Motor neuron (in vitro differentiated cells): ENCODE measurements at regions not wholly inside any gene's neighbourhood (a gene's known extent, or its start where the extent isn't known, plus 50 kb on each side); places are given as distances from the start of the nearest gene placed in this dataset.

Experiments
- ATAC-seq, 8 experiments: fragments of 200-7000 bp; cut with Tn5 transposase; replicated peaks in 6 of 8; 2 replicates each; pipeline ENCODE4 v1.8.0; 2021; ENCODE audit warnings: mild to moderate bottlenecking in 8 of 8, moderate library complexity in 8 of 8
- H3K27ac ChIP-seq, 2 donors: fragments of 250-450 bp; sonication (Bioruptor Pico); 2 replicates each; pipeline ENCODE4 v1.9.0; 2021; ENCODE audit warnings: antibody characterized with exemption in 2 of 2, mild to moderate bottlenecking in 2 of 2, moderate library complexity in 1 of 2
- H3K4me1 ChIP-seq, 2 donors: fragments of 250-450 bp; sonication (Bioruptor Pico); replicated peaks in 1 of 2; 2 replicates each; pipeline ENCODE4 v1.6.1; 2021; ENCODE audit warnings: antibody characterized with exemption in 2 of 2, mild to moderate bottlenecking in 2 of 2, moderate library complexity in 1 of 2
- H3K4me3 ChIP-seq, 5 donors: fragments of 250-450 bp; sonication (Bioruptor Pico); 2 replicates each; pipeline ENCODE4 v1.9.0; 2021; ENCODE audit warnings: antibody characterized with exemption in 5 of 5, mild to moderate bottlenecking in 5 of 5, moderate library complexity in 4 of 5
- WGBS, 10 experiments: fragments of 450-650 bp; shearing (Covaris generic); methylation state at CpG; one replicate each; pipeline ENCODE4 v1.0.0; 2022; 5-methylcytosine and 5-hydroxymethylcytosine counted together
- in situ Hi-C, 9 experiments: fragments of 400-800 bp; cut with MboI; loops; one replicate each; pipeline ENCODE4 v1.15.0; 2021; ENCODE audit warnings: low sequenced_read_pairs in 9 of 9, low pct_unique_long_range_greater_than_20kb in 2 of 9; ENCODE audit not compliant: unreplicated experiment in 9 of 9

GRCh38 chr2:191544461-191545062, 133.4 kb upstream of the NABP1 start:
- no peak for ATAC-seq

DNA sequence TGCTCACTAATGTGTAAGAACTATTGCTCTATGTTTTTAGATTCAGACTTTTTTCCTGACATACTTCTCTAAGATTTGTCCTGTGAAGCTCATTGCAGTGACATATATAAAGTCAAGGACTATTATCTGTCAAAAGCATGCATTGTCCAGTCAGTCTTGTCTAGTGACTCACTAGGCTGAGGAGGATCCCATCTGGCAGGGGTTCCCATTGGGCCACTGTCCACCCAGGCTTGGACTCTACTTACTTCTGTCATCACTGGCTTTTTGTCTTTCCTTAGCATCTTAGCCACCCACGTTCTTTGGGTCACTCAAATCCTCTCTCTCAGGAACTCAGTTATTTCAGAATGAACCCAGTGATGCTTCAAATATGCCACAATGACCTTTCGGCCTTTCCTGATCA, 132.6 kb upstream of the NABP1 start:
- WGBS, 10 experiments, result 71 to 100% (median 100%) methylated on average over 1 to 2 of the region's 2 CpGs; no CpG with 5 or more reads in 3 of the 10 experiments
- no peak overlapping the region for H3K27ac ChIP-seq
- peak in 2 of 8 experiments; percentile 56 to 70 for ATAC-seq
- H3K4me3 ChIP-seq, result no peak overlapping the region
- no peaks in the 10 kb centered on the region for H3K4me1 ChIP-seq
- in situ Hi-C loops, result no loop called here

More at GRCh38 chr2:191544461-191545062, 133.4 kb upstream of the NABP1 start:
- H3K4me3 ChIP-seq, result no peak overlapping the region
- peaks cover 0 to 6% of the 10 kb centered on the region in 2 donors for H3K4me1 ChIP-seq
- in situ Hi-C loops, result no loop called here
- no peak overlapping the region for H3K27ac ChIP-seq

GRCh38 chr2:191552066-191552465, 125.9 kb upstream of the NABP1 start:
- H3K4me1 ChIP-seq, result no peaks in the 10 kb centered on the region
- H3K4me3 ChIP-seq, result no peak overlapping the region
- ATAC-seq, result no peak
- no peak overlapping the region for H3K27ac ChIP-seq
- WGBS, 10 experiments, result 21 to 100% (median 91%) methylated on average over 4 to 6 of the region's 6 CpGs
- in situ Hi-C loops, result loop anchor here in 7 of 9 experiments (25.0 kb wide), 5 partner anchors 135 to 735 kb away; partner anchors contain the start of gene NABP1 (in 1 of the 7)

DNA sequence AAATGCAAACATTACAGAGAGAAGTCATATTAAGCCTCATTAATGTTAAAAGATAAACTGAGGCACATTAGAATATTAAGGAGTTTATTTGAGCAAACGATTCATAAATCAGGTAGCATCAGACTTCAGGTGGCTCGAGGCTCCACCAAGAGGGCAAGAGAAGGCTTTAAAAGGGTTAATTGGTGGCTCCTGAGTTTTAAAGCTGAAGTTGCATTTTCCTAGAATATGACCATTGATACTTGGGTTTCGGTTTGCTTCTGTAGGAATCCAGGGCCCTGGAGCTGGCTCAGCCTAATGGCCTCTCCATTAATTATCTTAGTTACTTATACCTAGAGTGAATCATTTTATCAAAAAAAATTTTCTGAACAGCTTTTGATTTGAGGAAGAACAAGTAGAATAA, 123.7 kb upstream of the NABP1 start:
- Histone ChIP-seq H3K4me3 (no peak overlapping the region), H3K27ac (no peak overlapping the region)
- 54 to 100% (median 84%) methylated on average over 1 to 3 of the region's 3 CpGs for WGBS, 10 experiments

GRCh38 chr2:191555092-191555742, 122.7 kb upstream of the NABP1 start:
- 0 to 29% (median 5%) methylated on average over 2 to 9 of the region's 10 CpGs for WGBS, 10 experiments
- H3K4me3 ChIP-seq, result no peak overlapping the region
- H3K4me1 ChIP-seq, result no peaks in the 10 kb centered on the region
- in situ Hi-C loops, result loop anchor here in 7 of 9 experiments (25.0 kb wide), 5 partner anchors 132 to 732 kb away; partner anchors contain the start of gene NABP1 (in 1 of the 7)
- H3K27ac ChIP-seq, result no peak overlapping the region
- ATAC-seq, result peak; percentile 83 to 99 (median 90)

More for the DNA sequence above, 123.7 kb upstream of the NABP1 start:
- no peak for ATAC-seq
- no peaks in the 10 kb centered on the region for H3K4me1 ChIP-seq
- in situ Hi-C loops, result loop anchor here in 7 of 9 experiments (25.0 kb wide), 5 partner anchors 133 to 733 kb away; partner anchors contain the start of gene NABP1 (in 1 of the 7)

DNA sequence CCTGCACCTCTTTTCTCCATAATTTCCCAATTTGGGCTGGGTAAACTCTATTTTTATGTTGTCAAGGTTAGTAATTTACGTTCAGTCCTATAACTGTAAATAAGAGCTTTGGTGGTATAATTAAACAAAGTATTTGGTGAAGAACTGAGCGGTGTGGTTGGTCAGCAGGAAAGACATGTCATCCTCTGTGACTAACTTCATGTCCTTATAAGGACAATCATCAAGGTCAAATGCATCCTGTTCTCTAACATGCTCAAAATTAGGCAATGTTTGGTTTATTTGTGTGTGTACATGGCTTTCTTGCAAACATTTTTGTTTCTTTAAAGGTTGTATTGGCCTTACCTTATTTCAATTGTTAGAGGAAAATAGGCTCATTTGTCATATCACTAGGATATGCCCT, 121.5 kb upstream of the NABP1 start:
- in situ Hi-C loops, result loop anchor here in 7 of 9 experiments (25.0 kb wide), 5 partner anchors 131 to 731 kb away; partner anchors contain the start of gene NABP1 (in 1 of the 7)
- 78 to 100% (median 94%) methylated on average over 1 to 2 of the region's 2 CpGs; no CpG with 5 or more reads in 1 of the 10 experiments for WGBS, 10 experiments
- Histone ChIP-seq H3K27ac (no peak overlapping the region), H3K4me3 (no peak overlapping the region), H3K4me1 (no peaks in the 10 kb centered on the region)
- no peak for ATAC-seq

DNA sequence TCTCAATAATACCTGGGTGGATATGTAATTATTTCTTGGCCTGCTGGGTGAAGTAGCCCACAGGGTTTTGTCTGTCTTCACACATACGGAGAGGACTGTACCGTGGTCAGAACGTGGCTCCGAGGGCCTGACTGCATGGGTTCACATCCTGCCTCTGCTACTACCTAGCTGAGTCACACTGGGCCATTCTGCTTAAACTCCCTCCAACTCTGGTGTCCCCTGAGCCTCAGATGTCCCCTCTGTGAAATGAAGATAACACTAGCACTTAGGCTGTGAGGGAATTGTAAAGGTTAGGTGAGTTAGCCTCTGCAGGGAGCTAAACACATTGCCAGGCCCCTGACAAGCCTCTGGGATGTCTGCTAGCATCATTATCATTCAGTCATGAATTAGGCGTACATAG, 120.1 kb upstream of the NABP1 start:
- Histone ChIP-seq H3K4me3 (no peak overlapping the region), H3K4me1 (no peaks in the 10 kb centered on the region), H3K27ac (no peak overlapping the region)
- 57 to 100% (median 100%) methylated on average over 1 to 5 of the region's 5 CpGs; no CpG with 5 or more reads in 3 of the 10 experiments for WGBS, 10 experiments
- ATAC-seq, result no peak
- in situ Hi-C loops, result loop anchor here in 7 of 9 experiments (25.0 kb wide), 5 partner anchors 129 to 729 kb away; partner anchors contain the start of gene NABP1 (in 1 of the 7)

GRCh38 chr2:191559569-191559968, 118.4 kb upstream of the NABP1 start:
- no peak for ATAC-seq

DNA sequence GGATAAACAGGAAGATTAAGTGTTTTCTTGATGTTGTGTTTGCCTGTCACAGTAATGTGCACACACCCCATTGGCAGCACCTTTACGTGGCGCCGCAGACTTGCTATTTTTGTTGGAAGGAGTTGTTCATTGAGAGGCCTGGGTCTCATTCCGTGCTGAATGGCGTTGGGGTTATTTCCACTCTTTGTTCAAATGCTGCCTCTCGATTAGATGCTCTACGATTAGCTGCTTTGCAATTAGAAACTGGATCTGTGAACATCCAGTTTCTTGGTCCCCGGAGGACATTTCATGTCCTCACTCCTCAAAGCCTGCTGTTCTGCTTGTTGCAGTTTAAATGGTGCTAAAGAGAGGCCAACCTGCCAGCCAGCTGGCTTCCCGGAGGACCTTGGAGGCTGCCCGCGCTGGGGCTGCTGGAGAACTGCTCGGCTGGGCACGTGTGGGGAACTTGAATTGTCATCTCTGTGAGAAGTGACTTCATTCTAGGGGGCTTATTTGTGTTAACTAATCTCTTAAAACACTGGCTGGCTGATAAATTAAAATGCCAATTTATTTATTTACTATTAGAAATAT, 117.4 kb upstream of the NABP1 start:
- H3K4me1 ChIP-seq, result no peaks in the 10 kb centered on the region
- 20 to 89% (median 75%) methylated on average over 4 to 12 of the region's 13 CpGs; no CpG with 5 or more reads in 4 of the 10 experiments for WGBS, 10 experiments
- ATAC-seq, result no peak
- no peak overlapping the region for H3K27ac ChIP-seq
- in situ Hi-C loops, result loop anchor here in 7 of 9 experiments (10.0 to 25.0 kb wide), 6 partner anchors 127 to 727 kb away; partner anchors contain the start of gene NABP1 (in 1 of the 7)
- H3K4me3 ChIP-seq, result no peak overlapping the region

More at GRCh38 chr2:191559569-191559968, 118.4 kb upstream of the NABP1 start:
- no peaks in the 10 kb centered on the region for H3K4me1 ChIP-seq
- no peak overlapping the region for H3K27ac ChIP-seq
- no peak overlapping the region for H3K4me3 ChIP-seq
- WGBS, 10 experiments, result 60 to 100% (median 83%) methylated on average over 1 to 4 of the region's 4 CpGs; no CpG with 5 or more reads in 2 of the 10 experiments
- in situ Hi-C loops, result loop anchor here in 7 of 9 experiments (25.0 kb wide), 5 partner anchors 128 to 728 kb away; partner anchors contain the start of gene NABP1 (in 1 of the 7)

GRCh38 chr2:191565120-191565519, 112.8 kb upstream of the NABP1 start:
- Histone ChIP-seq H3K4me1 (no peaks in the 10 kb centered on the region), H3K4me3 (no peak overlapping the region), H3K27ac (no peak overlapping the region)
- 26 to 100% (median 94%) methylated on average over 2 to 3 of the region's 3 CpGs; no CpG with 5 or more reads in 2 of the 10 experiments for WGBS, 10 experiments
- in situ Hi-C loops, result loop anchor here in 7 of 9 experiments (10.0 to 25.0 kb wide), 6 partner anchors 122 to 722 kb away; partner anchors contain the start of gene NABP1 (in 1 of the 7)
- peak in 3 of 8 experiments; percentile 35 to 74 (median 70) for ATAC-seq

- ATAC-seq, result peak in 1 of 8 experiments; percentile 12
- Histone ChIP-seq H3K27ac (no peak overlapping the region), H3K4me3 (no peak overlapping the region), H3K4me1 (no peaks in the 10 kb centered on the region)
- in situ Hi-C loops, result loop anchor here in 7 of 9 experiments (10.0 to 25.0 kb wide), 6 partner anchors 122 to 722 kb away; partner anchors contain the start of gene NABP1 (in 1 of the 7)
- WGBS, 10 experiments, result 14 to 100% (median 85%) methylated on average over 1 to 4 of the region's 4 CpGs; no CpG with 5 or more reads in 1 of the 10 experiments
Observed at GRCh38 chr2:191565647-191566198, 112.2 kb upstream of the NABP1 start.

- ATAC-seq, result peak in 4 of 8 experiments; percentile 42 to 85 (median 59)
- 0 to 92% (median 59%) methylated on average over 1 to 7 of the region's 8 CpGs; no CpG with 5 or more reads in 3 of the 10 experiments for WGBS, 10 experiments
Observed at GRCh38 chr2:191566344-191566743, 111.6 kb upstream of the NABP1 start.

More at GRCh38 chr2:191566344-191566743, 111.6 kb upstream of the NABP1 start:
- Histone ChIP-seq H3K4me1 (peaks cover 0 to 3% of the 10 kb centered on the region in 2 donors), H3K27ac (no peak overlapping the region), H3K4me3 (no peak overlapping the region)
- in situ Hi-C loops, result loop anchor here in 7 of 9 experiments (10.0 to 25.0 kb wide), 6 partner anchors 121 to 721 kb away; partner anchors contain the start of gene NABP1 (in 1 of the 7)
